H9 (cell line): ENCODE measurements at regions not wholly inside any gene's neighbourhood (a gene's known extent, or its start where the extent isn't known, plus 50 kb on each side); places are given as distances from the start of the nearest gene placed in this dataset.

Experiments
- DNase-seq: peaks from one replicate; pipeline ENCODE4 v3.0.0-alpha.2; 2017
- H2AFZ ChIP-seq: one replicate; pipeline ENCODE4 v1.6.1; 2013; ENCODE audit warnings: mild to moderate bottlenecking, low read length, control low read depth, moderate library complexity
- H2AK5ac ChIP-seq: 2 replicates; pipeline ENCODE4 v1.6.1; 2013; ENCODE audit warnings: low read length, control low read depth, mixed read lengths; ENCODE audit not compliant: insufficient read length
- H2BK120ac ChIP-seq: one replicate; pipeline ENCODE4 v1.6.1; 2013; ENCODE audit warnings: low read depth, mild to moderate bottlenecking, low read length, control low read depth, inconsistent platforms; ENCODE audit not compliant: poor library complexity, severe bottlenecking
- H2BK12ac ChIP-seq: 2 replicates; pipeline ENCODE4 v1.6.1; 2013; ENCODE audit warnings: low read length, control low read depth, mixed read lengths, low read depth; ENCODE audit not compliant: insufficient read length
- H2BK15ac ChIP-seq: 2 replicates; pipeline ENCODE4 v1.6.1; 2013; ENCODE audit warnings: low read depth, low read length, control low read depth
- H2BK20ac ChIP-seq: one replicate; pipeline ENCODE4 v1.6.1; 2013; ENCODE audit warnings: low read depth, mild to moderate bottlenecking, low read length, control low read depth, inconsistent platforms; ENCODE audit not compliant: poor library complexity, severe bottlenecking
- H2BK5ac ChIP-seq: 2 replicates; pipeline ENCODE4 v1.6.1; 2013; ENCODE audit warnings: low read length, control low read depth, mixed read lengths; ENCODE audit not compliant: insufficient read length
- H3K14ac ChIP-seq: 2 replicates; pipeline ENCODE4 v1.6.1; 2013; ENCODE audit warnings: low read length, control low read depth; ENCODE audit not compliant: insufficient read depth
- H3K18ac ChIP-seq: 2 replicates; pipeline ENCODE4 v1.6.1; 2013; ENCODE audit warnings: low read depth, mild to moderate bottlenecking, mixed read lengths, low read length, control low read depth; ENCODE audit not compliant: insufficient read length
- H3K23ac ChIP-seq: 2 replicates; pipeline ENCODE4 v1.6.1; 2013; ENCODE audit warnings: low read length, control low read depth, mixed read lengths, low read depth; ENCODE audit not compliant: insufficient read length
- H3K23me2 ChIP-seq: 2 replicates; pipeline ENCODE4 v1.6.1; 2013; ENCODE audit warnings: low read depth, mild to moderate bottlenecking, mixed read lengths, low read length, control low read depth; ENCODE audit not compliant: insufficient read length, poor library complexity, severe bottlenecking
- H3K27ac ChIP-seq: 2 replicates; pipeline ENCODE4 v1.5.1; 2013; ENCODE audit warnings: low read length, control low read depth, mixed read lengths, low read depth; ENCODE audit not compliant: insufficient read length
- H3K27me3 ChIP-seq: 2 replicates; pipeline ENCODE4 v1.6.1; 2013; ENCODE audit warnings: low read length, control low read depth, inconsistent platforms; ENCODE audit not compliant: insufficient read depth
- H3K4ac ChIP-seq: 2 replicates; pipeline ENCODE4 v1.6.1; 2013; ENCODE audit warnings: low read depth, mild to moderate bottlenecking, control low read depth, inconsistent platforms, low read length, moderate library complexity
- H3K4me1 ChIP-seq: 2 replicates; pipeline ENCODE4 v1.6.1; 2013; ENCODE audit warnings: low read length, control low read depth, inconsistent platforms; ENCODE audit not compliant: insufficient read depth
- H3K4me2 ChIP-seq: 2 replicates; pipeline ENCODE4 v1.6.1; 2013; ENCODE audit warnings: low read length, control low read depth, mixed read lengths; ENCODE audit not compliant: insufficient read length, insufficient read depth
- H3K56ac ChIP-seq: 2 replicates; pipeline ENCODE4 v1.6.1; 2013; ENCODE audit warnings: low read depth, mild to moderate bottlenecking, mixed read lengths, low read length, control low read depth; ENCODE audit not compliant: insufficient read length
- H3K79me1 ChIP-seq: 2 replicates; pipeline ENCODE4 v1.6.1; 2013; ENCODE audit warnings: low read depth, mild to moderate bottlenecking, moderate library complexity, low read length, control low read depth, inconsistent platforms; ENCODE audit not compliant: insufficient read depth, poor library complexity, severe bottlenecking
- H3K79me2 ChIP-seq: 2 replicates; pipeline ENCODE4 v1.6.1; 2013; ENCODE audit warnings: low read length, control low read depth, inconsistent platforms; ENCODE audit not compliant: insufficient read depth
- H3K9ac ChIP-seq: 2 replicates; pipeline ENCODE4 v1.6.1; 2013; ENCODE audit warnings: low read length, control low read depth, mixed read lengths; ENCODE audit not compliant: insufficient read length; ENCODE audit errors: extremely low read depth
- H3K9me3 ChIP-seq: one replicate; pipeline ENCODE4 v1.6.1; 2013; ENCODE audit warnings: low read depth, low read length, inconsistent platforms; ENCODE audit not compliant: control insufficient read depth
- H3T11ph ChIP-seq: one replicate; pipeline ENCODE4 v1.6.1; 2013; ENCODE audit warnings: mild to moderate bottlenecking, low read length, control low read depth, inconsistent platforms
- H4K20me1 ChIP-seq: one replicate; pipeline ENCODE4 v1.6.1; 2013; ENCODE audit not compliant: control insufficient read depth, insufficient read length, insufficient read depth
- H4K5ac ChIP-seq: 2 replicates; pipeline ENCODE4 v1.6.1; 2013; ENCODE audit warnings: low read depth, mild to moderate bottlenecking, mixed read lengths, low read length, control low read depth; ENCODE audit not compliant: insufficient read length
- H4K8ac ChIP-seq: replicated peaks from 2 replicates; pipeline ENCODE4 v1.6.1; 2013; ENCODE audit warnings: low read length, control low read depth, mixed read lengths, low read depth; ENCODE audit not compliant: insufficient read length
- H4K91ac ChIP-seq: 2 replicates; pipeline ENCODE4 v1.6.1; 2013; ENCODE audit warnings: low read depth, mild to moderate bottlenecking, moderate library complexity, mixed read lengths, low read length, control low read depth; ENCODE audit not compliant: insufficient read length
- H3K27ac Mint-ChIP-seq, 3 experiments: 2 replicates in 2 of 3; 3 replicates in 1 of 3; pipeline ENCODE4 v1.8.0; 2020 to 2021; ENCODE audit warnings: mixed read lengths in 3 of 3, mild to moderate bottlenecking in 1 of 3, moderate library complexity in 1 of 3
- H3K27me3 Mint-ChIP-seq: 2 replicates; pipeline ENCODE4 v1.8.0; 2021; ENCODE audit warnings: low read depth, mild to moderate bottlenecking, moderate library complexity, mixed read lengths
- H3K36me3 Mint-ChIP-seq, 3 experiments: 2 replicates in 2 of 3; 3 replicates in 1 of 3; pipeline ENCODE4 v1.8.0; 2020 to 2021; ENCODE audit warnings: low read depth in 3 of 3, mixed read lengths in 3 of 3; ENCODE audit not compliant: insufficient read depth in 1 of 3
- H3K4me1 Mint-ChIP-seq, 2 experiments: 2 replicates each; pipeline ENCODE4 v1.8.0; 2020; ENCODE audit warnings: mixed read lengths in 2 of 2
- H3K4me3 Mint-ChIP-seq, 2 experiments: 2 replicates in 1 of 2; 3 replicates in 1 of 2; pipeline ENCODE4 v1.8.0; 2020 to 2021; ENCODE audit warnings: mild to moderate bottlenecking in 2 of 2, mixed read lengths in 2 of 2, moderate library complexity in 1 of 2
- H3K9me3 Mint-ChIP-seq, 2 experiments: 2 replicates in 1 of 2; 3 replicates in 1 of 2; pipeline ENCODE4 v1.8.0; 2020; ENCODE audit warnings: mild to moderate bottlenecking in 2 of 2, mixed read lengths in 2 of 2, moderate library complexity in 1 of 2
- CTCF ChIP-seq: fragments of 200-600 bp; sonication (generic); conservative IDR thresholded peaks from 3 replicates; pipeline ENCODE4 v1.8.0; 2021; ENCODE audit warnings: antibody characterized with exemption, mild to moderate bottlenecking
- WGBS: extraction: QIAGEN DNeasy Blood & Tissue Kit; methylation state at CpG from one replicate; pipeline ENCODE4 v1.1.7; 2013; ENCODE audit warnings: missing lambda C conversion rate, low lambda C conversion rate, mixed read lengths; ENCODE audit not compliant: insufficient read length; ENCODE audit errors: extremely low coverage; 5-methylcytosine and 5-hydroxymethylcytosine counted together

GRCh38 chr21:41564871-41565274 is 56.9 kb upstream of the TMPRSS2 start:
- Histone ChIP-seq H3K14ac (no peak overlapping the region), H3K79me2 (no peaks in the 10 kb centered on the region), H2BK20ac (no peak overlapping the region), H3K27me3 (no peaks in the 10 kb centered on the region), H3K9ac (no peak overlapping the region), H2BK120ac (no peak overlapping the region), H2AFZ (no peak overlapping the region), H4K91ac (no peak overlapping the region), H4K20me1 (no peaks in the 10 kb centered on the region), H3K23ac (no peak overlapping the region), H3K23me2 (no peaks in the 10 kb centered on the region), H4K8ac (no peak overlapping the region), H2BK15ac (no peak overlapping the region), H3K4ac (no peak overlapping the region), H2AK5ac (no peak overlapping the region), H3K9me3 (no peaks in the 10 kb centered on the region), H2BK5ac (no peak overlapping the region), H4K5ac (no peak overlapping the region), H3K4me1 (no peaks in the 10 kb centered on the region), H2BK12ac (no peak overlapping the region), H3K56ac (no peak overlapping the region), H3K27ac (no peak overlapping the region), H3K4me2 (no peak overlapping the region), H3K18ac (no peak overlapping the region), H3K79me1 (no peaks in the 10 kb centered on the region), H3T11ph (no peak overlapping the region)
- H3K4me1 Mint-ChIP-seq = peaks cover 8 to 9% of the 10 kb centered on the region in 2 experiments; a peak in 3 of 4 replicates
- no peak for DNase-seq
- H3K9me3 Mint-ChIP-seq = no peaks in the 10 kb centered on the region
- peaks cover 0 to 3% (median 0%) of the 10 kb centered on the region in 3 experiments; a peak in 1 of 7 replicates for H3K36me3 Mint-ChIP-seq
- peaks cover 28% of the 10 kb centered on the region for H3K27me3 Mint-ChIP-seq
- H3K27ac Mint-ChIP-seq = no peak overlapping the region
- H3K4me3 Mint-ChIP-seq = no peak overlapping the region
- no CpG with 5 or more reads among the region's 10 CpGs for WGBS
- no peak for TF ChIP-seq CTCF
